BE2C (cell line): ENCODE measurements at regions not wholly inside any gene's neighbourhood (a gene's known extent, or its start where the extent isn't known, plus 50 kb on each side); places are given as distances from the start of the nearest gene placed in this dataset.

ENCODE experiments used
- DNase-seq: peaks from one replicate; pipeline ENCODE4 v3.0.0-alpha.2; 2020
- H3K27me3 ChIP-seq: fragments of 250-450 bp; sonication (Bioruptor Pico); 2 replicates; pipeline ENCODE4 v1.5.1; 2020; ENCODE audit warnings: mild to moderate bottlenecking
- H3K36me3 ChIP-seq: fragments of 250-450 bp; sonication (Bioruptor Pico); 2 replicates; pipeline ENCODE4 v1.5.1; 2020; ENCODE audit warnings: mild to moderate bottlenecking
- H3K4me1 ChIP-seq: fragments of 250-450 bp; sonication (Bioruptor Pico); 2 replicates; pipeline ENCODE4 v1.5.1; 2020
- H3K4me3 ChIP-seq: 2 replicates; pipeline ENCODE4 v1.5.1; 2011; ENCODE audit warnings: low read depth, low read length
- H3K9me3 ChIP-seq: fragments of 250-450 bp; sonication (Bioruptor Pico); 2 replicates; pipeline ENCODE4 v1.5.1; 2020
- CTCF ChIP-seq: IDR thresholded peaks from 2 replicates; pipeline ENCODE4 v1.5.1; 2012; ENCODE audit warnings: mild to moderate bottlenecking, low read depth, low read length

- Histone ChIP-seq H3K9me3 (no peaks in the 10 kb centered on the region), H3K4me3 (no peak overlapping the region), H3K4me1 (no peaks in the 10 kb centered on the region), H3K36me3 (no peaks in the 10 kb centered on the region), H3K27me3 (no peaks in the 10 kb centered on the region)
- DNase-seq: no peak
- no peak for TF ChIP-seq CTCF
These were observed 197.1 kb downstream of the SPRY1 start for GRCh38 chr4:123593655-123594054.

GRCh38 chr4:123596805-123597204 lies 200.2 kb downstream of the SPRY1 start:
- Histone ChIP-seq H3K4me1 (no peaks in the 10 kb centered on the region), H3K27me3 (no peaks in the 10 kb centered on the region), H3K9me3 (no peaks in the 10 kb centered on the region), H3K4me3 (no peak overlapping the region), H3K36me3 (no peaks in the 10 kb centered on the region)
- TF ChIP-seq CTCF: no peak
- DNase-seq: no peak

- no peak for DNase-seq
- TF ChIP-seq CTCF: no peak
- H3K4me1 ChIP-seq: no peaks in the 10 kb centered on the region
- no peak overlapping the region for H3K4me3 ChIP-seq
- no peaks in the 10 kb centered on the region for H3K9me3 ChIP-seq
- H3K36me3 ChIP-seq: no peaks in the 10 kb centered on the region
- H3K27me3 ChIP-seq: no peaks in the 10 kb centered on the region
These were observed 201.0 kb downstream of the SPRY1 start for GRCh38 chr4:123597586-123597985.

GRCh38 chr4:123598331-123598730 lies 201.7 kb downstream of the SPRY1 start:
- no peak for DNase-seq
- no peak overlapping the region for H3K4me3 ChIP-seq
- H3K36me3 ChIP-seq: no peaks in the 10 kb centered on the region
- TF ChIP-seq CTCF: no peak
- no peaks in the 10 kb centered on the region for H3K4me1 ChIP-seq
- no peaks in the 10 kb centered on the region for H3K9me3 ChIP-seq
- H3K27me3 ChIP-seq: no peaks in the 10 kb centered on the region

GRCh38 chr4:123599061-123599919 lies 202.7 kb downstream of the SPRY1 start:
- Histone ChIP-seq H3K4me3 (no peak overlapping the region), H3K27me3 (no peaks in the 10 kb centered on the region), H3K9me3 (no peaks in the 10 kb centered on the region), H3K4me1 (no peaks in the 10 kb centered on the region), H3K36me3 (no peaks in the 10 kb centered on the region)
- no peak for DNase-seq
- TF ChIP-seq CTCF: no peak
